ENCODE measurements at regions not wholly inside any gene's neighbourhood (a gene's known extent, or its start where the extent isn't known, plus 50 kb on each side); places are given as distances from the start of the nearest gene placed in this dataset.

DNA sequence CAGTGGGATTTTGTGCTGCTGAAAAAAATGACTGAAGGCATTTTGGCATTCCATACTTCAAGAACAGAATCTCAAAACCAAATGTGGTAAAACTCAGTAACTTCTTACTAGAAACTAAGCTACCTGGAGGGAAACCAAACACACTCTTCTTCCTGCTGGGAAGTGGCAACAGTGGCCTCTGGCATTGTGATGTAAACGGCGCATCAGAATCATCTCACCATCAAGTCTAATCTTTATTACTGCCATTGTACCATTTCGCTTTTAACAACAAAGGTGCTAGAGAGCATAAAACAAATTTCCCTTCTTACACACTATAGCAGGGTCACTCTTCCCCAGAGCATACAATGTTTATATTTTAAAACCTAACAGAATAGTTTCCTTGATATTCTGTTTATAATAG, 101.6 kb upstream of the CEP162 start:
- ATAC-seq = no peak
- Histone ChIP-seq H3K27ac (no peak overlapping the region), H3K36me3 (no peaks in the 10 kb centered on the region), H3K9me3 (no peaks in the 10 kb centered on the region), H3K4me1 (no peaks in the 10 kb centered on the region), H3K4me3 (no peak overlapping the region), H3K27me3 (no peaks in the 10 kb centered on the region)
- TF ChIP-seq, protein P1, sequence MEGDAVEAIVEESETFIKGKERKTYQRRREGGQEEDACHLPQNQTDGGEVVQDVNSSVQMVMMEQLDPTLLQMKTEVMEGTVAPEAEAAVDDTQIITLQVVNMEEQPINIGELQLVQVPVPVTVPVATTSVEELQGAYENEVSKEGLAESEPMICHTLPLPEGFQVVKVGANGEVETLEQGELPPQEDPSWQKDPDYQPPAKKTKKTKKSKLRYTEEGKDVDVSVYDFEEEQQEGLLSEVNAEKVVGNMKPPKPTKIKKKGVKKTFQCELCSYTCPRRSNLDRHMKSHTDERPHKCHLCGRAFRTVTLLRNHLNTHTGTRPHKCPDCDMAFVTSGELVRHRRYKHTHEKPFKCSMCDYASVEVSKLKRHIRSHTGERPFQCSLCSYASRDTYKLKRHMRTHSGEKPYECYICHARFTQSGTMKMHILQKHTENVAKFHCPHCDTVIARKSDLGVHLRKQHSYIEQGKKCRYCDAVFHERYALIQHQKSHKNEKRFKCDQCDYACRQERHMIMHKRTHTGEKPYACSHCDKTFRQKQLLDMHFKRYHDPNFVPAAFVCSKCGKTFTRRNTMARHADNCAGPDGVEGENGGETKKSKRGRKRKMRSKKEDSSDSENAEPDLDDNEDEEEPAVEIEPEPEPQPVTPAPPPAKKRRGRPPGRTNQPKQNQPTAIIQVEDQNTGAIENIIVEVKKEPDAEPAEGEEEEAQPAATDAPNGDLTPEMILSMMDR (IDR thresholded peaks at IDR 0.05) = no peak
- 63 to 69% methylated on average over 3 of the region's 3 CpGs for WGBS, 2 donors
- intact Hi-C loops (cut with DNase I) = no loop called here
- no peak for DNase-seq

DNA sequence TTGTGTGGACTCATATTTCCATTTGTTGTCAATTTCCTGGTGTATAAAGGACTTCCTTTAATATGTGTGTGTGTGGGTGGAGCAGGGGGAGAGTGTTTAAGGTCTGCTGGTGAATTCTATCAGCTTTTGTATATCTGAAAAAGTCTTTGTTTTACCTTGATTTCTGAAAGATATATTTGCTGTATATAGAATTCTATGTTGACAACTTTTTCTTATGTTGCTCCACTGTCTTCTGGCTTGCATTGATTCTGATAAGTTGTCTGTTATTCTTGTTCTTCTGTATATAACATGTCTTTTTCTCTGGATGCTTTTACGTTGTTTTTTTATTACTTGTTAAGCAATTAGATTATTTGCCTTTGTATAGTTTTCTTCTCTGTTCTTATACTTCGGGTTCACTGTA, 90.0 kb upstream of the CEP162 start:
- intact Hi-C loops (cut with DNase I) = no loop called here
- H3K4me1 ChIP-seq = no peaks in the 10 kb centered on the region
- no peaks in the 10 kb centered on the region for H3K36me3 ChIP-seq
- TF ChIP-seq, protein P1 (IDR thresholded peaks at IDR 0.05) = no peak
- H3K9me3 ChIP-seq = peaks cover 0 to 24% (median 2%) of the 10 kb centered on the region in 11 donors
- no peak overlapping the region for H3K27ac ChIP-seq
- no peak for ATAC-seq
- no peaks in the 10 kb centered on the region for H3K27me3 ChIP-seq
- no peak overlapping the region for H3K4me3 ChIP-seq
- WGBS, 2 donors = 73 to 79% methylated on average over 2 of the region's 2 CpGs
- DNase-seq = no peak

DNA sequence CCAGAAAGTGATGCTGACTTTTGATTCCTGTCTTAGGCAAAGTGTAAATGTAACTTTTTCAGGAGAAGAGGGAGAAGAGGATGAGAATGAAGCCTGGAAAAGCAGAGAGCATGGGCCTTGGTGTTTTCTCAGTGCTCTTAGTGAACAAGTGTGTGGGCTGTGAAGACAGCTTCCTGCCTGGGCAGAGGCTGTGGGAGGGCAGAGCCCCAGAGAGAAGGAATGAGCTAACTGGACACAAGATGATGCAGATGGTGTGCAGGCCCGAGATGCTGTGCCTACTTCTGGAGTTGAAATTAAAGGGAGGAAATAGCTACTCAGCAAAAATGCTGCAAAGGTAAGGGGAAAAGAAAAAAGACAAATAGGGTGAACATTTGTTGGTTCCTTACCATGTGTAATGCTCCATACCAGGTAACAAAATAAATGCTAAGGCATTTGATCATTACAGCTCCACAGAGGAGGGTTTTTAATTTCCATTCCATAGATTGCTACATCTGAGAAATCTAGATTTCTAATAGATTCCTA, 87.0 kb upstream of the CEP162 start:
- H3K4me3 ChIP-seq = no peak overlapping the region
- 32 to 48% methylated on average over 1 of the region's 1 CpG for WGBS, 2 donors
- ATAC-seq = no peak
- TF ChIP-seq, protein P1 (IDR thresholded peaks at IDR 0.05) = no peak
- H3K9me3 ChIP-seq = peaks cover 0 to 24% (median 2%) of the 10 kb centered on the region in 11 donors
- no peaks in the 10 kb centered on the region for H3K36me3 ChIP-seq
- intact Hi-C loops (cut with DNase I) = no loop called here
- DNase-seq = no peak
- H3K27me3 ChIP-seq = no peaks in the 10 kb centered on the region
- peak overlapping the region in 1 of 10 donors; percentile 14 for H3K27ac ChIP-seq
- no peaks in the 10 kb centered on the region for H3K4me1 ChIP-seq

DNA sequence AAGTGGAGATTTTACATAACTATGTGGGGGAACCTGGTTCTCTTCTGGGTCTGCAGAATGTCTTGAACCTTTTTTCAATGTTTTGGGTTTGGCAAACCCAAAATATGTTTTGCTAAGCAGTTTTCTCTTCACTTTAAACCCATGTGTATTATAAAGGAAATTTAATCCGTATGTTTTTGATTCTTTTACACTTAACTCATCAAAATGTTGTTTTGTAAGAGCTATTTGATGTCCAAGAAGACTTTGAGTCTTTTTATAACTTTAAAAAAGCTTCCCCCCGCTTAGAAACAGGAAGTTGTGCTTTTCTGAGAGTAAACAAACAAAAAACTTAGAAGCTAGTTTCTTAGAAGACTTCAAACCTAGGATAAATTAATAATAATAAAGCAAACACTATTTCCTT, 81.9 kb upstream of the CEP162 start:
- DNase-seq (no peak), ATAC-seq (no peak)
- H3K9me3 ChIP-seq = no peaks in the 10 kb centered on the region
- no peaks in the 10 kb centered on the region for H3K27me3 ChIP-seq
- H3K4me1 ChIP-seq = no peaks in the 10 kb centered on the region
- TF ChIP-seq, protein P1 (IDR thresholded peaks at IDR 0.05) = no peak
- H3K27ac ChIP-seq = no peak overlapping the region
- no peak overlapping the region for H3K4me3 ChIP-seq
- intact Hi-C loops (cut with DNase I) = no loop called here
- 43 to 45% methylated on average over 2 of the region's 2 CpGs for WGBS, 2 donors
- H3K36me3 ChIP-seq = no peaks in the 10 kb centered on the region
